Mucosa of rectum (tissue), 2 donors: ENCODE measurements at regions not wholly inside any gene's neighbourhood (a gene's known extent, or its start where the extent isn't known, plus 50 kb on each side); places are given as distances from the start of the nearest gene placed in this dataset.

Experiments
- H3K27ac ChIP-seq, 2 donors: one replicate each; pipeline ENCODE4 v1.7.0; 2013; ENCODE audit warnings: inconsistent platforms in 2 of 2, low read depth in 2 of 2, low read length in 2 of 2
- H3K27me3 ChIP-seq, 2 donors: one replicate each; pipeline ENCODE4 v1.7.0; 2013; ENCODE audit warnings: low read length in 2 of 2; ENCODE audit not compliant: control insufficient read depth in 2 of 2, insufficient read depth in 2 of 2
- H3K36me3 ChIP-seq, 2 donors: one replicate each; pipeline ENCODE4 v1.7.0; 2013; ENCODE audit warnings: low read length in 2 of 2; ENCODE audit not compliant: control insufficient read depth in 2 of 2, insufficient read depth in 2 of 2
- H3K4me1 ChIP-seq, 2 donors: one replicate each; pipeline ENCODE4 v1.7.0; 2013; ENCODE audit warnings: low read length in 2 of 2, mild to moderate bottlenecking in 1 of 2; ENCODE audit not compliant: control insufficient read depth in 2 of 2, insufficient read depth in 2 of 2
- H3K4me3 ChIP-seq, 2 donors: one replicate each; pipeline ENCODE4 v1.7.0; 2013; ENCODE audit warnings: low read length in 2 of 2
- H3K9ac ChIP-seq, 2 donors: one replicate each; pipeline ENCODE4 v1.7.0; 2013; ENCODE audit warnings: low read length in 2 of 2, low read depth in 1 of 2, mild to moderate bottlenecking in 1 of 2
- H3K9me3 ChIP-seq, 2 donors: one replicate each; pipeline ENCODE4 v1.7.0; 2013; ENCODE audit warnings: low read length in 2 of 2; ENCODE audit not compliant: control insufficient read depth in 2 of 2
- donor health status: healthy.
- donor health status: Normal muscosa, but diverticular disease.

DNA sequence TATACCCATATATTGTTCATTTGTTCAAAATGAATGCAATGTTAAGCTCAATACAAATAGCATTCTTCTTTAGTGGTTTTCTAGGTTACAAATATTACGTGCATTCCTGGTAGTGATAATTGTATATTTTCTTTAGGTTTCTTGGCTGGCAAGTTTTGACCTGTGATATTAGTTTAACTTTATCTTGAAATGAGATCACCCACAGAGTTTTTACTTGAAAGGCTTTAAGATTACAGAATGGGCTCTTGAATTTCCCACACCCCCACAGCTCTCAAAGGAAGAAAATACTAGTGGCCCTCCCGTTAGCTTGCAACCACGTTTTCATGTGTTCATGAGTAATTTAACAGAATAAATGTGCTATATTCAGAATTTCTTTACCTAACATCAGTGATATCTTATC, 1315.5 kb upstream of the GJE1 start:
- Histone ChIP-seq H3K27ac (no peak overlapping the region), H3K27me3 (no peaks in the 10 kb centered on the region), H3K9ac (no peak overlapping the region), H3K4me1 (no peaks in the 10 kb centered on the region), H3K9me3 (no peaks in the 10 kb centered on the region), H3K4me3 (no peak overlapping the region), H3K36me3 (no peaks in the 10 kb centered on the region)

DNA sequence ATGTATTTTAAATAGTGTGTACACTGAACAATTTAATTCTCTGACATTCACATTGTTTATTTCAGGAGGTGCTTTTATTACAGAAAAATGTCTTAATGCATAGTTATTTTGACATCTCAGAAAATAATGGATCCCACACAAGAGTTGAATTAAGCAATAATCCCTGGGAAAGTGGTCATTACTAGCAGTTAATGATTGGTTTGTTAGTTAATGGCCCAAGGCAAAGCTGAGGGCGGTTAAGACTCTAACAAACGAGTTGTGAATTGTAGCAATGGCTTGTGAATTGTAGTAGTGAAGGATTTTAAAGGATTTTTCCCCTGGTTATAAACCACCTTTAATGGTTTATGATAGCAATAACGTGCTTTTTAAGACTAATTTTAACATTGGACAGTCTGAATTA, 1316.0 kb upstream of the GJE1 start:
- no peaks in the 10 kb centered on the region for H3K9me3 ChIP-seq
- no peak overlapping the region for H3K27ac ChIP-seq
- H3K4me3 ChIP-seq, result no peak overlapping the region

DNA sequence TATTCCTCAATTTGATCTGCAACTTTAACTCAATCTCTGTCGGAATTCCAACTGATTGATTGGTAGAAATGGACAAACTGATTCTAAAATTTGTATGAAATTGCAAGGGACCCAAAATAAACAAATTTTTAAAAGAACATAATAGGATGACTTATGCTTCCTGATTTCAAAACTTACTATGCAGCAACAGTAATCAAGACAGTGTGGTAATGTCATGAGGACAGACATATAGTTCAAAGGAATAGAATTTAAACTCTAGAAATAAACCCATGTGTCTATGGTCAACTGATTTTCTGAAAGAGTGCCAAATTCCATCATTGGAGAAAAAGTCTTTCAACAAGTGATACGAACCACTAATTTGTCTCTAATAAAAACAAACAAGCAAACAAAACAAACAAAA, 1320.1 kb upstream of the GJE1 start:
- no peaks in the 10 kb centered on the region for H3K9me3 ChIP-seq
- no peak overlapping the region for H3K4me3 ChIP-seq
- no peak overlapping the region for H3K9ac ChIP-seq
- H3K27me3 ChIP-seq, result no peaks in the 10 kb centered on the region
- no peaks in the 10 kb centered on the region for H3K4me1 ChIP-seq
- H3K36me3 ChIP-seq, result no peaks in the 10 kb centered on the region
- no peak overlapping the region for H3K27ac ChIP-seq

More for the DNA sequence above, 1316.0 kb upstream of the GJE1 start:
- Histone ChIP-seq H3K36me3 (no peaks in the 10 kb centered on the region), H3K9ac (no peak overlapping the region), H3K27me3 (no peaks in the 10 kb centered on the region), H3K4me1 (no peaks in the 10 kb centered on the region)

DNA sequence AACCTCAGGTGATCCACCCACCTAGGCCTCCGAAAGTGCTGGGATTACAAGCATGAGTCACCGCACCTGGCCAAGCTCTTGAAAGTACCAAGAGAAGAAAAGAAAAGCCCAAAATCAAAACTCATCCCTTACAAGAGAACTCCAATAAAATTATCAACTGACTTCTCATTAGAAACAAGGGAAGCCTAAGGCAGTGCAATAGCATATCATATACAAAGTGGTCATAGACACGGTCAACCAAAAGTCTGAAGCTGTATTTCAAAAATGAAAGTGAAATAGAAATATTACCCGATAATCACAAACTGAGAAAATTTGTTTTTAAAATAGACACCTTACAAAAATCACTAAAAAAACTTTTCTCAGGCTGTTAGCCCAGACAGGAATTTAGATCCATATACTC, 1321.1 kb upstream of the GJE1 start:
- no peaks in the 10 kb centered on the region for H3K9me3 ChIP-seq
- H3K36me3 ChIP-seq, result no peaks in the 10 kb centered on the region
- no peak overlapping the region for H3K4me3 ChIP-seq
- no peak overlapping the region for H3K27ac ChIP-seq
- no peak overlapping the region for H3K9ac ChIP-seq
- no peaks in the 10 kb centered on the region for H3K4me1 ChIP-seq
- H3K27me3 ChIP-seq, result no peaks in the 10 kb centered on the region

DNA sequence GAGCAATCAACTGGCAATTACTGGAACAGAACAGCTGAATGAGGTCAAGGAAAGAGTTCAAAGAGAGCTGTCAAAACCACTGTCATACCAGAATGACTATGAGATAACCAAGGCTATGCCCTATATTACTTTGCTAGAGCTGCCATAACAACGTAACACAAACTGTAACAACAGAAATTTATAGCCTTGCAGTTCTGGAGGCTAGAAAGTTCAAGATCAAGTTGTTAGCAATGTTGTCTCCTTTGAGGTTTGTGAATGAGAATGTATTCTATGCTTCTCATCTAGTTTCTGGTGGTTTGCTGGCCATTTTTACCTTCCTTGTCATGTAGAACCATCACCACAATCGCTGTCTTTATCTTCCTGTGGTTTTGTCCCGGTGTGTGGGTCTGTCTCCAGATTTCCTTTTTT, 1323.0 kb upstream of the GJE1 start:
- no peaks in the 10 kb centered on the region for H3K9me3 ChIP-seq
- H3K9ac ChIP-seq, result no peak overlapping the region
- no peaks in the 10 kb centered on the region for H3K4me1 ChIP-seq
- H3K27me3 ChIP-seq, result no peaks in the 10 kb centered on the region
- no peak overlapping the region for H3K27ac ChIP-seq
- H3K4me3 ChIP-seq, result no peak overlapping the region
- H3K36me3 ChIP-seq, result no peaks in the 10 kb centered on the region

DNA sequence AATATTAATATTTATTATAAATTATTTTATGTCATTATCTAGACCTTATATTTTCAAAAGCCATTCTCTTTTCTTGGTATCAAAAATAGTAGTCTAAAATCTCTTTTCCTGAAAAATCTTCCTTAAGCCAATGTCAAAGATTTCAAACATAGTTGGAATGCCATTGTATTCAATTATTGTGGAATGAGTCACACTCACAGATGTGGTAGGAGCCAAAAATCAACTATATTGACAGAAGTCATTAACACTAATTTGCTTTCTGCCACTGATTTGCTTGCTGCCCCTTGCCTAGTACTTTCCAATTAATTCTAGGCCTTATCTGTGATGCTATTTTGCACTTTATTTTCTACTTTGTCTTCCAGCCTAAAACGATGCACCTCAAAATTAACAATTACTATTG, 1326.3 kb upstream of the GJE1 start:
- Histone ChIP-seq H3K9me3 (no peaks in the 10 kb centered on the region), H3K4me1 (no peaks in the 10 kb centered on the region), H3K9ac (no peak overlapping the region), H3K27me3 (no peaks in the 10 kb centered on the region), H3K27ac (no peak overlapping the region), H3K4me3 (no peak overlapping the region), H3K36me3 (no peaks in the 10 kb centered on the region)

DNA sequence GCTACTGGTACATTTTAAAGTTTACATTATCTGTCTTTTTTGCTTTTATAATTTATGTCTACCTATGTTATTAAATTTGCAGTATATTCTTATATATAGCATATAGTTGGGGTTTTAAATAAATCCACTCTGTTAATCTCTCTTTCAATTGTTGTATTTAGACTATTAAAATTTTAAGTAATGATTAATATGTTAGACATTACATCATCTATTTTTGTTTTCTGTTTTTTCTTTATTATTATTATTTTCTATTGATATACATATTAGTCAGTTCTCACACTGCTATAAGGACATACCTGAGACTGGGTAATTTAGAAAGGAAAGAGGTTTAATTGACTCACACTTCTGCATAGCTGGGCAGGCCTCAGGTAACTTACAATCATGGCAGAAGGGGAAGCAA, 1338.2 kb upstream of the GJE1 start:
- H3K9ac ChIP-seq, result no peak overlapping the region
- H3K4me3 ChIP-seq, result no peak overlapping the region
- H3K27me3 ChIP-seq, result no peaks in the 10 kb centered on the region
- H3K9me3 ChIP-seq, result no peaks in the 10 kb centered on the region
- no peak overlapping the region for H3K27ac ChIP-seq
- H3K4me1 ChIP-seq, result no peaks in the 10 kb centered on the region
- no peaks in the 10 kb centered on the region for H3K36me3 ChIP-seq

DNA sequence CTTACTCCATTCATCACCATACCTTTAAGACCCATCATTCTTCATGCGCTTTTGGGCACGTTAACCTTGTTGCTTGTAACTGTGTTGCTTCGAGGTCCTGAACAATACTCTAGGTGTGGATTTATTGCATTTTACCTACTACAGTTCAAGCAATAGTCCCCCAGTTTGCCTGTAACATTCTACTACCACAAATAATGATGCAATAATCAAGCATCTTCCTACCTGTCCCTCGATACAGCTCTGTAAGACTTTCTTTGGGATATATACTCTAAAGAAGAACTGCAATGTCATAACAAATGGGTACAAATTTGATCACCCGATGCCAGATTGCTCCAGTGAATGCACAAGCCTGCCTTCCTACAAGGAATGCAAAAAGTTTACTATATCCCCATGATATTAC, 1342.6 kb upstream of the GJE1 start:
- Histone ChIP-seq H3K4me1 (no peaks in the 10 kb centered on the region), H3K27me3 (no peaks in the 10 kb centered on the region), H3K4me3 (no peak overlapping the region), H3K27ac (no peak overlapping the region), H3K9me3 (no peaks in the 10 kb centered on the region), H3K9ac (no peak overlapping the region), H3K36me3 (no peaks in the 10 kb centered on the region)

DNA sequence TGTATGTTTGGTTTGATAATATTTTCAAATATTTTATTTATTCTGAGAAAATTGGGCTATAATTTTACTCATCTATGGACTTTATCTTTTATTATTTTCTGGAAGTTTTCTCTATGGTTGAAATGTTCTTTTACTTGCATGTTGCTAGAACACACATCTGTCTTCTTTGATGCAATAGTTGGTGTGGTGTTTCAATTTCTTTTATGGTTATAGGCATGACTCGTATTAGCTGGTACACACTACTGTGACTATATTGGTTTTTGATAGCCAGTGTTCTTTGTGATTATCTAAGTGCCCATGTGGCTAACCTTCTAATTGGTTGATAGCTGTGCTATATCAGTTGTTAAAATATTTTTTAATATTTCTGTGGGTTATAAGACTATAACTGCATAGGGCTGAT, 1343.3 kb upstream of the GJE1 start:
- H3K4me3 ChIP-seq, result no peak overlapping the region
- H3K9me3 ChIP-seq, result no peaks in the 10 kb centered on the region
- no peak overlapping the region for H3K27ac ChIP-seq
- no peak overlapping the region for H3K9ac ChIP-seq
- H3K27me3 ChIP-seq, result no peaks in the 10 kb centered on the region
- H3K4me1 ChIP-seq, result no peaks in the 10 kb centered on the region
- no peaks in the 10 kb centered on the region for H3K36me3 ChIP-seq

DNA sequence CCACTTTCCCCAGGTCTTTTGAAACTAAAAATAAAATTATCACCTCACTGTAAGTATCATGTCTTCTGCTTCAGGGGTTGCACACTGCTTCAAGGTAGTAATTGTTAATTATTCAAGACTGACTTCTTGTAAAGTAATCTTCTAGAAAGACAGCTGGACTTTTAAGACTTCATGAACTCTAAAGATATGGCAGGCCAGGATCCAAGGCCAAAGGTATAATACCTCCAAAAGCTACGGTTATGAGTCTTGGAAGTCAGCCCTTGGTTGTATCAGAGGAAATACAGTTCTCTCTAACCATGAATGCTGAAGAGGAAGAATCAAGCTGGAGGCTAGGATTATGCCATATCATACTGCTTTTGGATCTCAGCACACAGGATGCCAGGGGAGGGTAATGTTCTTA, 1346.8 kb upstream of the GJE1 start:
- no peaks in the 10 kb centered on the region for H3K27me3 ChIP-seq
- H3K4me1 ChIP-seq, result no peaks in the 10 kb centered on the region
- no peaks in the 10 kb centered on the region for H3K36me3 ChIP-seq
- no peak overlapping the region for H3K9ac ChIP-seq
- no peaks in the 10 kb centered on the region for H3K9me3 ChIP-seq
- H3K27ac ChIP-seq, result no peak overlapping the region
- no peak overlapping the region for H3K4me3 ChIP-seq

DNA sequence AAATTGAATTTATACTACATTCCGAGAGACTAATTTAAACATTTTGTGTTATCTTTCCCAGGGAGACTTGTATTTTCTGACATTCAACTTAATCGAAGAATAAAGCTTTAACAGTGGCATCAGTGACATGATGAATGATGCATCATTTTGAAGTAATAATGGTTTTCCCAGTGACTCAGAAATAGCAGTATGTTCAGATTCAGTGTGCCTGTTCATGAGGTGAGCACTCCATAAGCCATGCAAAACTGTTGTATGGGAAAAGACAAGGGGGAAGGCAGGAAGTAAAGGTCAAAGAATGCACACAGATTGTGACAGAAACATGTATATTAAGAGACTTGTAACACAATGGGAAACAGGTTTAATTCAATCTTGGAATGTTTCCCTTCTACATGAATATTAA, 1348.2 kb upstream of the GJE1 start:
- Histone ChIP-seq H3K9me3 (no peaks in the 10 kb centered on the region), H3K4me3 (no peak overlapping the region), H3K4me1 (no peaks in the 10 kb centered on the region), H3K9ac (no peak overlapping the region), H3K36me3 (no peaks in the 10 kb centered on the region), H3K27me3 (no peaks in the 10 kb centered on the region), H3K27ac (no peak overlapping the region)
